ENCODE measurements at regions not wholly inside any gene's neighbourhood (a gene's known extent, or its start where the extent isn't known, plus 50 kb on each side); places are given as distances from the start of the nearest gene placed in this dataset.

DNA sequence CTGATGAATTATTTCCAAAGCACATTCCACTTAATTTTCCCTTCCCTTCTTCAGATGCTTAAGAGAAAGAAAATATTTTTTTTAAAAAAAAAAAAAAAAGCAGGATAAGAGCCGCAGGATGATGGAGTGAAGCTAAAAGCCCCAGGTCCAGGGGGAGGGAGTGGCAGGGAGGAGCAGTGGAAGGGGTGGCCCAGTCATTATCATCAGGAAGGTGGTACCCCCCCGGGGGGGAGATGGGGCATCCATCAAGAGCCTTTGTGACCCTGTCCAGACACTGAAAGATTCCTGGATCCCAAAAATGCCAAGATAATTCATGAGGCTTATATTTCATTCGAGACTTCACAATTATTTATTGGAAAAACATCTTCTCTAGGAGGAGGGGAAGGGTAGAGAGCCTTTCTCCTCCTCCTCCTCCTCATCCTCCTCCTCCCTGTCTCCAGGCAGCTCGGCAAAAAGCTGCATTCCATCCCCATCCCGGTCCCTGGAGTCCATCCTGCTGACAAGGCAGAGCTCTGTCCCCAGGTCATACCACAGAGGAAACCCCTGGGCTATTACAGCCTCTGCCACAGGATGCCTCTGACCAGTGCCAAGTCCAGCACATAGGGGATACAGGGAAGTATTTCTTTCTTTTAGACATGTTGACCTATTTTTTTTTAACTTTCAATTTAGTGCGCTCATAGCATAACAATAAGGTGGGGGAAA, 125.3 kb downstream of the TWIST2 start:
- Mint-ChIP-seq H3K36me3 (no peaks in the 10 kb centered on the region), H3K9me3 (peaks cover 11% of the 10 kb centered on the region), H3K27me3 (peaks cover 12% of the 10 kb centered on the region), H3K27ac (no peak overlapping the region), H3K4me3 (no peak overlapping the region), H3K4me1 (no peaks in the 10 kb centered on the region)
- no peak for DNase-seq (ENCODE audit: low spot score in 2 of 2)
- no peak for ATAC-seq (ENCODE audit: low read depth)

DNA sequence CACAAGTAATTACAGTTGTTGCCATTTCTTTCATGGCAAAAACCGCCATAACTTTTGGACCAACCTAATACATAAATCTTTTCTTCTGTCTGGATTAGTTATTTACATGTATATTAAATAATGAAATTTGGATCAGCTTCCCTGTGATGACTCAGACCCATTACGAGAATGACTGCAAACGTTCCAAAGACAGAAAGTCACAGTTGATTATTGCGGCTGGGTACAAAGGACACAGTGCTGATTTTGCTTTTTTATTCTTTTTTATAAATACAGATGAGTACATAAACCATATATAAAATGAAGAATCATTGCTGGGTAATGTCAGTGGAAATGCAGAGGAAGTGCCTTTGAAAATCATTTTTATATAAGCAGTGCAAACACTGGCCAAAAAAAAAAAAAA, 126.2 kb downstream of the TWIST2 start:
- no peaks in the 10 kb centered on the region for H3K36me3 Mint-ChIP-seq
- DNase-seq (ENCODE audit: low spot score in 2 of 2) (no peak), ATAC-seq (ENCODE audit: low read depth) (no peak)
- no peak overlapping the region for H3K4me3 Mint-ChIP-seq
- H3K4me1 Mint-ChIP-seq = no peaks in the 10 kb centered on the region
- H3K9me3 Mint-ChIP-seq = peaks cover 12% of the 10 kb centered on the region
- H3K27me3 Mint-ChIP-seq = peaks cover 12% of the 10 kb centered on the region
- no peak overlapping the region for H3K27ac Mint-ChIP-seq

DNA sequence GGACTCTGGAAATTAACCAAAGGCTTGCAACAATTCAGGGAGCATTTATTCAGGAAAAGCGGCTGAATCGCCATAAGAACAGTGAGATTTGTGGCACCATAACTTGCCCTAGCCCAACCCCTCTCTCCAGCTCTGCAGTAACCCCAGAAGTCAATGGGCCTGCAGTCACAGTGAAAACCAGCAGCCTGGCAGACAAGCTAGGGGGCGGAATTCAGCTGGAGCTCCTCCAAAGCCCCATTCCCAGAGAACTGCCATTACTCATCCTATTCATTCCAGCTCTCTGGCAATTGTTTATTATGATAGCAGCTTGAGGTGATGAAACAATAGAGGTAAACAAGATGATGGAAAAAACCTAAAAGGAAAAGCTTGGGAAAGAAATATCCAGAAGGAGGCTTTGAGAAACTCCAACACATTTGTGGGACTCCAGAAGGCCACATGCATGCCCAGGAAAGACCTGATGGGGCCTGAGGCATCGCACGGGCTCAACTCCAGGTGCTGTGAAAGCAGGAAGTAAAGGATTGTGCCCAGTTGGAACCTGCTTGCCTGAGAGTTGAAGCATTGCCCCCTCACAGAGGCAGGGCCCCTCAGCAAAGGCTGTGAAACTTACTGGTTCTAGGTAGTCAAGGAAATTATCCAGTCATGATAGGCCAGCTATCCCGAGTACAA, 126.7 kb downstream of the TWIST2 start:
- DNase-seq (ENCODE audit: low spot score in 2 of 2) (no peak), ATAC-seq (ENCODE audit: low read depth) (no peak)
- Mint-ChIP-seq H3K4me3 (no peak overlapping the region), H3K27me3 (peaks cover 12% of the 10 kb centered on the region), H3K36me3 (no peaks in the 10 kb centered on the region), H3K9me3 (peaks cover 14% of the 10 kb centered on the region), H3K27ac (no peak overlapping the region), H3K4me1 (no peaks in the 10 kb centered on the region)

DNA sequence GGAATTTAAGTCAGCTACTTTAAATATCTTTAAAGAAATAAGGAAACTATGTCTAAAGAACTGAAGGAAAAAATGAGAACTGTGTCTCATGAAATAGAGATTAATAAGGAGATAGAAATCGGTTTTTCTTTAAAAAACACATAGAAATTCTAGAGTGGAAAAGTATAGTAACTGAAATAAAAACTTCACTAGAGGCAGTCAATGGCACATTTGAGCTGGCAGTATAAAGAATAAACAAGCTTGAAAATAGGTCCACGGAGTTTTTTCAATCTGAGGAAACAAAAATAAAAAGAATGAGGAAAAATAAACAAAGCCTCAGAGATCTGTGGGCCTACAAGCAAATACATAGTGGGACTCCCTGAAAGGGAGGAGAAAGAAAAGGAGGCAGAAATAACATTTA, 127.5 kb downstream of the TWIST2 start:
- peaks cover 8% of the 10 kb centered on the region for H3K27me3 Mint-ChIP-seq
- H3K9me3 Mint-ChIP-seq = peaks cover 15% of the 10 kb centered on the region
- DNase-seq (ENCODE audit: low spot score in 2 of 2) = no peak
- H3K36me3 Mint-ChIP-seq = no peaks in the 10 kb centered on the region
- no peak overlapping the region for H3K4me3 Mint-ChIP-seq
- no peak overlapping the region for H3K27ac Mint-ChIP-seq
- no peaks in the 10 kb centered on the region for H3K4me1 Mint-ChIP-seq
- no peak for ATAC-seq (ENCODE audit: low read depth)

DNA sequence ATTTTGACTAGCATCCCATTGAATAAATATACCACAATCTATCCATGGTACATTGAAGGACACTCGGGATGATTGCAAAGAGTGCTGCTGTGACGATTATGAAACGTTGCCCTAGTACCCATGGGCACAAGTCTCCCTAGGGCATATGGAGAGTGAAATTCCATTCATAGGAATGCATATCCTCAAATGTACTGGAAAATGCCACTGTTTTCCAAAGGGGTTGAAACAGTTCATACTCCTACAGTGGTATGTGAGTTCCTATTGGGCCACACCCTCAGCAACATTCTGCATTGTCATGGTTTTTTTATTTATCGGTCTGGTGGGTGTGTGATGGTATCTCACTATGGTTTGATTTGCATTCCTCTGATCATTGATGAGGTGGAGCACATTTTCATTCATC, 130.6 kb downstream of the TWIST2 start:
- Mint-ChIP-seq H3K27me3 (peaks cover 2% of the 10 kb centered on the region), H3K27ac (no peak overlapping the region)

DNA sequence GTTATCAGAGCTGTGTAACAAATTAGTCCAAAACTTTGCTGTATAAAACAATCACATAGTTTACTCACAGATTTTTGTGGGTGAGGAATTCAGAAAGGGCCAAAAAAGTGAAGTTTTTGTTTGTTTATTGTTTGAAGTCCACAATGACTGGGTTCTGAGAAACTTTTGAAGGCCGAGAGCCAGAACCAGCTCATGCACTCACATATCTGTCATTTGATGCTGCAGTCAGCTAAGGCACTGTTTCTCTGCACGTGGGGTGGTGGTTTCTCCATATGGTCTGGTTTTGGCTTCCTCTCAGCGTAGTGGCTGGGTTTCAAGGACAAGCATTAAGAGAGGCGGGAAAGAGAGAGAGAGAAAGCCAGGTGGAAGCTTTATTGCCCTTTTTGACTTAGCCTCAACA, 131.8 kb downstream of the TWIST2 start:
- no peak overlapping the region for H3K4me3 Mint-ChIP-seq

More for the DNA sequence above, 130.6 kb downstream of the TWIST2 start:
- DNase-seq (ENCODE audit: low spot score in 2 of 2) = no peak
- H3K4me1 Mint-ChIP-seq = no peaks in the 10 kb centered on the region
- no peaks in the 10 kb centered on the region for H3K36me3 Mint-ChIP-seq
- H3K9me3 Mint-ChIP-seq = peaks cover 15% of the 10 kb centered on the region
- no peak overlapping the region for H3K4me3 Mint-ChIP-seq
- ATAC-seq (ENCODE audit: low read depth) = no peak

DNA sequence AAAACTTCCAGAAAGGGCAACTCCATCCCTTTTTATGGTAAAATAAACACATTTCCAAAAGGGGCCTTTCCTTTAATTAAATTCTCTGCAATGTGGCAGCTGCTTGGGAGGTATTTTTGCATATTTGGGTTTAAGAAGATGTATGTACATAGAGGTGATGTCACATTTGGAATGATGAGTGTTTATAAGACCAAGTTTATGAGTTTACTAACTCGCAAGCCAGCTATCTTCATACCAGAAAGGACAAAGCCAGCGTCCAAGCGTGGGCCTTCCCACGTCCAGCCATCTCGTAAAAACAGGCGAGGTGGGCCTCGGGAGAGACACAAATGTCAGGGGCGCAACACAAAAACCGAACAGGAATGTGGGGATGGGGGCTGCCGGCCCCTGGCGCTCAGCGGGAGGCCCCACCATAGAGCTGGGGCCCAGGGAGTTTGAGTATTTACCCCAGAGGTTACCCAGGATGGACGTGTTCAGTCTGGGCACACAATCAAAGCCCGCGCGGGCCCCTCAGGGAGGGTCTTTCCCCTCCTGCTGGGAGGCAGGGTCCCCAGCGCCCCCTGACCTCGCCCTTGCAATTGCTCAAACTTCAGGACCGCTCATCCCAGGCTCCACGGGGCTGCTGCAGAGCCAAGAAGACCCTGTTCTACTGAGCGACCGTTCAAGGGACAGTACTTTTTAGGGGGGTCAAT, 137.3 kb downstream of the TWIST2 start:
- ATAC-seq (ENCODE audit: low read depth) = no peak
- no peaks in the 10 kb centered on the region for H3K36me3 Mint-ChIP-seq
- no peaks in the 10 kb centered on the region for H3K4me1 Mint-ChIP-seq
- H3K27me3 Mint-ChIP-seq = peaks cover 2% of the 10 kb centered on the region
- no peaks in the 10 kb centered on the region for H3K9me3 Mint-ChIP-seq
- no peak for DNase-seq (ENCODE audit: low spot score in 2 of 2)
- H3K27ac Mint-ChIP-seq = no peak overlapping the region
- no peak overlapping the region for H3K4me3 Mint-ChIP-seq

More for the DNA sequence above, 131.8 kb downstream of the TWIST2 start:
- DNase-seq (ENCODE audit: low spot score in 2 of 2) = no peak
- Mint-ChIP-seq H3K27ac (no peak overlapping the region), H3K27me3 (no peaks in the 10 kb centered on the region), H3K9me3 (peaks cover 15% of the 10 kb centered on the region), H3K36me3 (no peaks in the 10 kb centered on the region), H3K4me1 (no peaks in the 10 kb centered on the region)
- no peak for ATAC-seq (ENCODE audit: low read depth)

DNA sequence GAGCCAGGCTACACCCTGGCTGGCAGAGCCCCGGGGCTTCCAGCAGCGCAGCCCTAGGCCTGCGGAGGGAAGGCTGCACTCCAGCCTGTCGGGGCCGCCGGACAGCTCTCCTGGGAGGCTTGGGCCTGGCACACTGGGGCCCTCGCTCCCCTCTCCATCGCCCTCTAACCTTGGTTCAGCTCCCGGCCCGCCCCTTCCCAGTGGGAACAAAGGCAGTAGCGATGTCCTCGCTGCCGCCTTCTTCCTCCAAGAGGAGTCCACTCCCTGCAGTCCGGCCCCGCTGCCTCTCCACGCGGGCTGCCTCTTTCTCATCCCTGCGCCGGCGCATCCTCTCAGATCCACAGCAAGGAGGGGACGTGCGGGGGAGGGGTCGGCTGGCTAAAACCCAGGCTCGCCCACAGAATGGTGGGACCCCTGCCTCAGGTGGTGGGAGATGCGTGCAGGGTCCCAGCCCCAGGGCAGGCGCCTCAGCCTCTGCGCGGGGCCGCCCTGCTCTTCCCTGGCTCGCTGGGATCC, 138.1 kb downstream of the TWIST2 start:
- no peaks in the 10 kb centered on the region for H3K9me3 Mint-ChIP-seq
- DNase-seq (ENCODE audit: low spot score in 2 of 2) = no peak
- H3K4me3 Mint-ChIP-seq = no peak overlapping the region
- H3K4me1 Mint-ChIP-seq = no peaks in the 10 kb centered on the region
- H3K36me3 Mint-ChIP-seq = no peaks in the 10 kb centered on the region
- no peak overlapping the region for H3K27ac Mint-ChIP-seq
- H3K27me3 Mint-ChIP-seq = peaks cover 2% of the 10 kb centered on the region
- ATAC-seq (ENCODE audit: low read depth) = no peak

DNA sequence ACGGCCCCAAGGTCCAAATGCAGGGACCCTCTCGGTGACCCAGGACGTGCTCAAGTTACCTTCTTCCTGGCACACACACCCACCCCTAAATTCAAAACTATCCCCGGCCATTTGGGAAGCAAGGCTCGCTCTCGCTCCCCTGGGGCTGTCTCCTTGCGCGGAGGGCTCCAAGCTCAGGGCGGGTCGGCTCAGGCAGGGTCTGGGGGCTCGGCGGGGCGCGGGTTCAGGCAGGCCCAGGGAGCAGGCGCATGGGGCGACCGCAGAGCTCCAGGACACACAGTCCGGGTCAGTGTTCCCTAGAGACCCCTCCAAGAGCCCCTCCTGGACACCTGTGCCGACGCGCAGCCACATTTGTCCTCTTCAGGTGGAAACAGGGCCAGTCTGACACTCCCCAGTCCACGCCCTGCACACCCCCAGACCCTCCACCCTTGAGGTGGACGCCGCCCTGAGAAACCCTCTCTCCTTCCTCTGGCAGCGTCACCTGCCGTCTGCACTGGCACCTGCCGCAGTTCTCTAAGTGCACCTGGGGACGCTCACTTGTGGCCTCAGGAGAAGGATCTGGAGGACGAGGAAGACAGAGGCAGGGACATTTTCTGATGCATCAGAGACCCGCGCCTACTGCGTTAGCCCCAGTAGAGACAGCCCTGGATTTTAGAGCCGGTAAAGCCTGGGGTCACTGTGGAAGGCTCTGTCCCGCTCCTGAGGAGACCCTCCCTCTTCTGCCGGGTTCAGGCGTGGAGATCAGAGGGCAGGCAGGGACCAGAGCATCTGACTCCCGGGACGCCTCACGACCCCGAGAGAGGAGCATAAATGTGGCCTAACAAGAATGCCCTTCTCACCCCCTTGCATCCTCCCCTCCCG, 138.8 kb downstream of the TWIST2 start:
- no peak for DNase-seq (ENCODE audit: low spot score in 2 of 2)
- H3K27ac Mint-ChIP-seq = no peak overlapping the region
- H3K9me3 Mint-ChIP-seq = no peaks in the 10 kb centered on the region
- no peaks in the 10 kb centered on the region for H3K4me1 Mint-ChIP-seq
- H3K27me3 Mint-ChIP-seq = peaks cover 5% of the 10 kb centered on the region
- H3K36me3 Mint-ChIP-seq = no peaks in the 10 kb centered on the region
- no peak overlapping the region for H3K4me3 Mint-ChIP-seq
- no peak for ATAC-seq (ENCODE audit: low read depth)

DNA sequence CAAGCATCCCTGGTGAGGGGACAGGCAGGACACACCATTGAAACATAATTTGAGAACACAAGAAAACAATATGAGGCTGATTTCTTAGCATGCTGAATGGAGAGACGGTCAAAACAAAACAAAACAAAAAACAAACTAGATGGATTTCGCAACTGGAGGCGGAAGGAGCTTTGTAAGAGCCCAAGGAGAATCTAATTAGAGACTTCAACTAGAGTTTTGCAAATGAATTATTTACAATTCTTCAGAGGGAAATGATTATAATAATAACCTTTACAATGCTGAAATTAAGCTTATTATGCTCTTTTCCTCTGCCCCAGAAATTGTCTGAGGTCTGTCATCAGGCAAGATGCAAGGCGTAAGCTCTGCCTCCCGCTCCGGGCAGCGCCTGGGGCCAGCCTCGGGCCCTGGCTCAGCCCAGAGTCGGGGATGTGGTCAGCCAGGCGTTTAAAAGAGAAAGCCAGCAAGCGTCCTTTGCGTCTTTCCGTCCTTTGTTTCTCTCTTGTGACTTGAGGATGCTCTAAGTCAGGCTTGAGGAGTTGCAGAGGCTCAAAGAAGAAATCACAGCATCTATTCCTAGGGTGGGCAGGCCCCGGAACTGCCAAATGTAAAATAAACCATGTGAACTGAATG, 139.6 kb downstream of the TWIST2 start:
- ATAC-seq (ENCODE audit: low read depth) (no peak), DNase-seq (ENCODE audit: low spot score in 2 of 2) (no peak)
- Mint-ChIP-seq H3K36me3 (no peaks in the 10 kb centered on the region), H3K27me3 (peaks cover 5% of the 10 kb centered on the region), H3K4me3 (no peak overlapping the region), H3K9me3 (no peaks in the 10 kb centered on the region), H3K4me1 (no peaks in the 10 kb centered on the region), H3K27ac (no peak overlapping the region)

DNA sequence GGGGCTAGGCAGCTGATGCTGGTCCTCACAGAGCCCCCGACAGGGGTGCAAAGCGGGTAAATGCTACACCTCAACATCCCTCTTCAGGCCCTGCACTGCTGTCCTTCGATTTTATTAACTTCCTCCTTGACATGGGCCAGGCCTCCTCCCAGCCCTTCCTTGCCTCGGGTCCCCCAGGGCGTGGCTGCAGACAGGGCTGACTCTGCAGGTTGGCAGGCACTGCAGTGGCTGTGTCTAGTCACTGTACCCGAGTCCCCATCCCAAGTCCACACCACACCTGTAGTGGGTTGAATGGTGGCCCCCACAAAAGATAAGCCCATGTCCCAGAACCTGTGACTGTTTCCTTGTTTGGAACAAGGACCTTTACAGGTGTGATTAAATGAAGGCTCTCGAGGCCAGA, 140.2 kb downstream of the TWIST2 start:
- ATAC-seq (ENCODE audit: low read depth) (no peak), DNase-seq (ENCODE audit: low spot score in 2 of 2) (no peak)
- H3K27ac Mint-ChIP-seq = no peak overlapping the region
- H3K27me3 Mint-ChIP-seq = peaks cover 5% of the 10 kb centered on the region
- no peaks in the 10 kb centered on the region for H3K9me3 Mint-ChIP-seq
- H3K36me3 Mint-ChIP-seq = no peaks in the 10 kb centered on the region
- H3K4me1 Mint-ChIP-seq = no peaks in the 10 kb centered on the region
- H3K4me3 Mint-ChIP-seq = no peak overlapping the region

DNA sequence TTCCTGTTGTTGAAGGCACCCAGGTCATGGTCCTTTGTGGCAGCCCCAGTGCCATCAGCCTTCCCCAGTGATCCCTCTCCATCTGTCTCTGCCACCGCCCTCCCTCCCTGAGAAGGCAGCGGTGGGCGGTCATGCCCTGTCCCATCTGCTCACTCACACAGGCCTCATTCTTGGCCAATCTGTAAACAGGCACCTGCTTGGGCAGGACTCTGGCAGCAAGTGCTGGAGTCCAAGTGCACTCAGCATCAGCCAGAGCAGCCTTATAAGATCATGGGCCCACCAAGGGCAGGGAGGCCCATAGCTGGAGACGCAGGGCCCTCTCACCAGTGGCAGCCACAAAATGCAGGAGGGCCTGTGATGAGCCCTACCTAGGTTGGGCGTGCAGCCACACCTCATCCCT, 140.9 kb downstream of the TWIST2 start:
- Mint-ChIP-seq H3K9me3 (no peaks in the 10 kb centered on the region), H3K27ac (no peak overlapping the region), H3K36me3 (no peaks in the 10 kb centered on the region), H3K4me3 (no peak overlapping the region), H3K4me1 (no peaks in the 10 kb centered on the region), H3K27me3 (peaks cover 5% of the 10 kb centered on the region)
- ATAC-seq (ENCODE audit: low read depth) (no peak), DNase-seq (ENCODE audit: low spot score in 2 of 2) (no peak)

DNA sequence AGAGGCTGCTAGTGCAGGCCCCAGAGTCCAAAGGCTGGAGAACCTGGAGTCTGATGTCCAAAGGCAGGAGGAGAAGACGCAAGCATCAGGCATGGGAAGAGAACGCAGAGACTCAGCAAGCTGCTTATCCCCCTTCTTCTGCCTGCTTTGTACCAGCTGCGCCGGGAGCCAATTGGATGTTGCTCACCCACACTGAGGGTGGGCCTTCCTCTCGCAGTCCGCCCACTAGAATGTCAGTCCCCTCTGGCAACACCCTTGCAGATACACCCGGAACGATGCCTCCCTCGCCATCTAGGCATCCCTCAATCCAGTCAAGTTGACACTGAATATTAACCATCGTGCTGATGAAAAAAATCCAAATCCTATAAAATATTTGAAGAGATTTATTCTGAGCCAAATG, 141.6 kb downstream of the TWIST2 start:
- no peaks in the 10 kb centered on the region for H3K36me3 Mint-ChIP-seq
- H3K4me3 Mint-ChIP-seq = no peak overlapping the region
- H3K27ac Mint-ChIP-seq = no peak overlapping the region
- peaks cover 4% of the 10 kb centered on the region for H3K9me3 Mint-ChIP-seq
- peaks cover 5% of the 10 kb centered on the region for H3K27me3 Mint-ChIP-seq
- no peaks in the 10 kb centered on the region for H3K4me1 Mint-ChIP-seq
- ATAC-seq (ENCODE audit: low read depth) (no peak), DNase-seq (ENCODE audit: low spot score in 2 of 2) (no peak)

Measured in memory B cell (primary cell).